Parathyroid adenoma (tissue), 2 donors: ENCODE measurements at regions not wholly inside any gene's neighbourhood (a gene's known extent, or its start where the extent isn't known, plus 50 kb on each side); places are given as distances from the start of the nearest gene placed in this dataset.
"Not testable (repeated sequence)": the region's sequence is repeated elsewhere in the genome, so short reads cannot be mapped to it uniquely, and the experiment has no call there.

ENCODE experiments used
- H2AFZ ChIP-seq: fragments of 300-600 bp; sonication (generic); one replicate; pipeline ENCODE4 v1.7.0; 2017; ENCODE audit warnings: antibody characterized with exemption, mild to moderate bottlenecking
- H3K27ac ChIP-seq: fragments of 300-600 bp; sonication (generic); one replicate; pipeline ENCODE4 v1.7.0; 2017
- H3K27me3 ChIP-seq: fragments of 300-600 bp; sonication (generic); one replicate; pipeline ENCODE4 v1.7.0; 2017; ENCODE audit warnings: low read length; ENCODE audit not compliant: control insufficient read depth, insufficient read depth
- H3K36me3 ChIP-seq: fragments of 300-600 bp; sonication (generic); one replicate; pipeline ENCODE4 v1.7.0; 2017; ENCODE audit warnings: low read length; ENCODE audit not compliant: control insufficient read depth, insufficient read depth
- H3K4me1 ChIP-seq: fragments of 300-600 bp; sonication (generic); one replicate; pipeline ENCODE4 v1.7.0; 2017; ENCODE audit warnings: control low read depth
- H3K4me2 ChIP-seq: fragments of 300-600 bp; sonication (generic); one replicate; pipeline ENCODE4 v1.7.0; 2017; ENCODE audit warnings: low read length
- H3K4me3 ChIP-seq: fragments of 300-600 bp; sonication (generic); one replicate; pipeline ENCODE4 v1.7.0; 2017; ENCODE audit warnings: low read depth, low read length
- H3K79me2 ChIP-seq: fragments of 300-600 bp; sonication (generic); one replicate; pipeline ENCODE4 v1.7.0; 2017; ENCODE audit warnings: control low read depth
- H3K9ac ChIP-seq: fragments of 300-600 bp; sonication (generic); one replicate; pipeline ENCODE4 v1.7.0; 2017; ENCODE audit warnings: mild to moderate bottlenecking
- H3K9me3 ChIP-seq: fragments of 300-600 bp; sonication (generic); one replicate; pipeline ENCODE4 v1.7.0; 2017; ENCODE audit warnings: low read length; ENCODE audit not compliant: control insufficient read depth
- CTCF ChIP-seq: fragments of 300-600 bp; sonication (generic); IDR thresholded peaks from one replicate; pipeline ENCODE4 v1.7.0; 2017; ENCODE audit warnings: antibody characterized with exemption, mild to moderate bottlenecking
- donor health status: primary hyperparathyroidism.

GRCh38 chr2:12487253-12488004, 229.3 kb upstream of the TRIB2 start:
- Histone ChIP-seq H2AFZ (peak overlapping the region; percentile 49), H3K9ac (no peak overlapping the region), H3K36me3 (no peaks in the 10 kb centered on the region), H3K27ac (no peak overlapping the region), H3K4me3 (no peak overlapping the region), H3K9me3 (no peaks in the 10 kb centered on the region), H3K4me1 (no peaks in the 10 kb centered on the region), H3K4me2 (no peak overlapping the region), H3K79me2 (no peaks in the 10 kb centered on the region), H3K27me3 (no peaks in the 10 kb centered on the region)
- TF ChIP-seq CTCF: no peak

- no peak for TF ChIP-seq CTCF
- Histone ChIP-seq H3K9ac (no peak overlapping the region), H3K27me3 (no peaks in the 10 kb centered on the region), H3K4me3 (no peak overlapping the region), H3K36me3 (no peaks in the 10 kb centered on the region), H3K4me2 (no peak overlapping the region), H3K79me2 (no peaks in the 10 kb centered on the region), H3K27ac (no peak overlapping the region), H2AFZ (peak overlapping the region; percentile 39), H3K9me3 (no peaks in the 10 kb centered on the region), H3K4me1 (peaks cover 5% of the 10 kb centered on the region)
These were observed 228.1 kb upstream of the TRIB2 start for GRCh38 chr2:12488352-12489318.

GRCh38 chr2:12490641-12491040, 226.1 kb upstream of the TRIB2 start:
- H3K9me3 ChIP-seq: no peaks in the 10 kb centered on the region
- H3K4me1 ChIP-seq: peaks cover 8% of the 10 kb centered on the region
- H3K79me2 ChIP-seq: no peaks in the 10 kb centered on the region
- H3K27ac ChIP-seq: no peak overlapping the region
- H3K9ac ChIP-seq: no peak overlapping the region
- H3K4me2 ChIP-seq: no peak overlapping the region
- no peak for TF ChIP-seq CTCF
- no peak overlapping the region for H3K4me3 ChIP-seq
- peak overlapping the region; percentile 34 for H2AFZ ChIP-seq
- H3K36me3 ChIP-seq: no peaks in the 10 kb centered on the region
- no peaks in the 10 kb centered on the region for H3K27me3 ChIP-seq

GRCh38 chr2:12492360-12492759, 224.4 kb upstream of the TRIB2 start:
- H3K9ac ChIP-seq, H3K27me3 ChIP-seq: not testable (repeated sequence)

GRCh38 chr2:12493031-12493513, 223.7 kb upstream of the TRIB2 start:
- H3K27ac ChIP-seq: peak overlapping the region; percentile 7
- TF ChIP-seq CTCF: no peak

More at GRCh38 chr2:12492360-12492759, 224.4 kb upstream of the TRIB2 start:
- H3K4me2 ChIP-seq, H3K27ac ChIP-seq, H3K79me2 ChIP-seq, H3K9me3 ChIP-seq, H3K4me3 ChIP-seq, H3K4me1 ChIP-seq, H3K36me3 ChIP-seq, H2AFZ ChIP-seq: not testable (repeated sequence)

More at GRCh38 chr2:12493031-12493513, 223.7 kb upstream of the TRIB2 start:
- no peaks in the 10 kb centered on the region for H3K36me3 ChIP-seq
- H3K4me2 ChIP-seq: no peak overlapping the region
- no peaks in the 10 kb centered on the region for H3K9me3 ChIP-seq
- peaks cover 8% of the 10 kb centered on the region for H3K4me1 ChIP-seq
- H3K9ac ChIP-seq: no peak overlapping the region
- no peaks in the 10 kb centered on the region for H3K27me3 ChIP-seq
- peak overlapping the region; percentile 53 for H2AFZ ChIP-seq
- no peaks in the 10 kb centered on the region for H3K79me2 ChIP-seq
- H3K4me3 ChIP-seq: no peak overlapping the region
